SK-N-SH treated with all-trans-retinoic acid at 6 μM for 48 hours (cell line): ENCODE measurements at regions not wholly inside any gene's neighbourhood (a gene's known extent, or its start where the extent isn't known, plus 50 kb on each side); places are given as distances from the start of the nearest gene placed in this dataset.

Experiments
- ARNTL ChIP-seq: fragments of 450-650 bp; formaldehyde crosslinking; IDR thresholded peaks from 2 replicates; pipeline ENCODE4 v1.5.0; 2020; ENCODE audit warnings: low read depth, mild to moderate bottlenecking, moderate library complexity, borderline replicate concordance
- ESRRG ChIP-seq: fragments of 250-450 bp; sonication (Bioruptor Pico); IDR thresholded peaks from 2 replicates; pipeline ENCODE4 v1.6.1; 2021; ENCODE audit warnings: mild to moderate bottlenecking
- ZFP3 ChIP-seq: fragments of 250-450 bp; sonication (Bioruptor Pico); IDR thresholded peaks from 2 replicates; pipeline ENCODE4 v1.5.0; 2020; ENCODE audit warnings: mild to moderate bottlenecking, moderate library complexity
- ZNF565 ChIP-seq: fragments of 450-650 bp; formaldehyde crosslinking; conservative IDR thresholded peaks from 2 replicates; pipeline ENCODE4 v1.5.0; 2020; ENCODE audit warnings: low read depth, mild to moderate bottlenecking, moderate library complexity

- TF ChIP-seq ZFP3 (no peak), ESRRG (CRISPR knock-in tag) (no peak), ZNF565 (CRISPR knock-in tag) (no peak), ARNTL (CRISPR knock-in tag) (no peak)
Observed at GRCh38 chr3:176663387-176663786, 533.9 kb downstream of the TBL1XR1 start.
